Urinary bladder (tissue), 3 donors: ENCODE measurements at regions not wholly inside any gene's neighbourhood (a gene's known extent, or its start where the extent isn't known, plus 50 kb on each side); places are given as distances from the start of the nearest gene placed in this dataset.
"Not testable (repeated sequence)": the region's sequence is repeated elsewhere in the genome, so short reads cannot be mapped to it uniquely, and the experiment has no call there.

Experiments used
- DNase-seq: peaks from one replicate; pipeline ENCODE4 v3.0.0-alpha.2; 2015; ENCODE audit errors: extremely low spot score
- H3K27ac ChIP-seq: one replicate; pipeline ENCODE4 v1.5.1; 2013; ENCODE audit warnings: low read depth, mild to moderate bottlenecking, moderate library complexity
- H3K36me3 ChIP-seq: one replicate; pipeline ENCODE4 v1.6.1; 2013; ENCODE audit warnings: mild to moderate bottlenecking, moderate library complexity; ENCODE audit not compliant: insufficient read depth
- H3K4me1 ChIP-seq: one replicate; pipeline ENCODE4 v1.6.1; 2013; ENCODE audit warnings: mild to moderate bottlenecking, moderate library complexity; ENCODE audit not compliant: insufficient read depth
- H3K4me3 ChIP-seq: one replicate; pipeline ENCODE4 v1.5.1; 2013; ENCODE audit warnings: low read depth, low read length
- WGBS: extraction: QIAGEN DNeasy Blood & Tissue Kit; methylation state at CpG from one replicate; pipeline ENCODE4 v1.1.7; 2013; 5-methylcytosine and 5-hydroxymethylcytosine counted together
- donor health status: healthy with polysubstance abuse.
- donor health status: healthy.

- WGBS = 74% methylated on average over 3 of the region's 3 CpGs
- H3K27ac ChIP-seq = no peak overlapping the region
- no peaks in the 10 kb centered on the region for H3K36me3 ChIP-seq
- no peak overlapping the region for H3K4me3 ChIP-seq
- H3K4me1 ChIP-seq = no peaks in the 10 kb centered on the region
- no peak for DNase-seq
These were observed 99.9 kb upstream of the MYLIP start for GRCh38 chr6:16028966-16029365.

DNA sequence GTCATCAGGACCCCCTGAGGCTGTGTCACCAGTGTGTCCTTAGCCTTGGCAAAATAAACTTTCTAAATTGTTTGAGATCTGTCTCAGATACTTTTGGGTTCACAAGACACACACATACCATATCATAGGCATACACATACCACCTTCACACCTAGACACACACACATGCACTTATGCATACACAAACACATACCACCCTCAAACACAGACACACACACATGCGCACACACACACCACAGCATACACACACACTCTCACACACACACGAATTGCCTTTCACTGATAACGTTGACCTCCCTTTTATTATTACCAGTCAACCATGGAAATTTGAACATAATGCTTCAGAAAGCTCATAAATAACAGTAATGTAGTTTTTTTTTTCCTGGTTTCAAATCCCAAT, 108.6 kb upstream of the MYLIP start:
- DNase-seq = no peak
- no peak overlapping the region for H3K27ac ChIP-seq
- H3K4me1 ChIP-seq = no peaks in the 10 kb centered on the region
- no peaks in the 10 kb centered on the region for H3K36me3 ChIP-seq
- no peak overlapping the region for H3K4me3 ChIP-seq
- WGBS = 86% methylated on average over 3 of the region's 3 CpGs

DNA sequence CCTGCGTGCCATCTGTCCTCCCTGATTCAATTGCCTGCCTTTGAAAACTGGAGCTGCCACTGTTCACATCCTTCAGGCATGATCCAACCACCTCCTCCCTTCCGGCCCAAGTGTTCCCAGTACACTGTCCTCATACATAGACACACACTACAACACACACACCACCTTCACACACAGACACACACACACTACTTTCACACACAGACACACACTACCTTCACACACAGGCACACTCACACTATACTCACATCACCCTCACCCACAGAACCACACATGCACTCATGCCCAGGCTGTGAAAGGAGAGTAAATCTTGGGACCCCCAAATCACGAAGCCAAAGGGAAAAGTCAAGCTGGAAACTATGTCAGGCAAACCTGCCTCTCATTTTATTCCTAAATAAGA, 109.4 kb upstream of the MYLIP start:
- WGBS = 90% methylated on average over 3 of the region's 3 CpGs
- H3K4me1 ChIP-seq = no peaks in the 10 kb centered on the region

DNA sequence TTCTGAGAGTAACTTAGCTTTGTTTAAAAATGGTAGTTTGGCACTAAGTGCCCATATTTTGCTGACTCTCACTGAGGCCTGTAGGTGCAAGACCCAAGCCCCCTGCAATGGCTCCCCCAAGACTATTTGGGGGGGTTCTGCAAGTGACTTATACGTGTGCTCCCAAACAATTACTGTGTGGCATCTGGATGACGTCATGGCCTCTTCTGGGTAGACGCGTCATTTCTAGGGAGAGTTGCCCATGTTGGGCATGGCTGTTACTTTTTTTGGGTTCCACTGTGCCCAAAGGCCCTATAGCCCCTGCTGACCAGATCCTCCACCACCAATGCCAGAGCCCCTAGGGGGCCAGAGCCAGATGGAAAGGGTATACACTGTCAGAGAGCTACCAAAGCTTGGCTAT, 110.3 kb upstream of the MYLIP start:
- WGBS = 94% methylated on average over 4 of the region's 4 CpGs
- no peaks in the 10 kb centered on the region for H3K36me3 ChIP-seq
- H3K27ac ChIP-seq = no peak overlapping the region
- no peaks in the 10 kb centered on the region for H3K4me1 ChIP-seq
- no peak overlapping the region for H3K4me3 ChIP-seq
- no peak for DNase-seq

More for the DNA sequence above, 109.4 kb upstream of the MYLIP start:
- H3K36me3 ChIP-seq = no peaks in the 10 kb centered on the region
- no peak overlapping the region for H3K4me3 ChIP-seq
- no peak for DNase-seq
- H3K27ac ChIP-seq = no peak overlapping the region

DNA sequence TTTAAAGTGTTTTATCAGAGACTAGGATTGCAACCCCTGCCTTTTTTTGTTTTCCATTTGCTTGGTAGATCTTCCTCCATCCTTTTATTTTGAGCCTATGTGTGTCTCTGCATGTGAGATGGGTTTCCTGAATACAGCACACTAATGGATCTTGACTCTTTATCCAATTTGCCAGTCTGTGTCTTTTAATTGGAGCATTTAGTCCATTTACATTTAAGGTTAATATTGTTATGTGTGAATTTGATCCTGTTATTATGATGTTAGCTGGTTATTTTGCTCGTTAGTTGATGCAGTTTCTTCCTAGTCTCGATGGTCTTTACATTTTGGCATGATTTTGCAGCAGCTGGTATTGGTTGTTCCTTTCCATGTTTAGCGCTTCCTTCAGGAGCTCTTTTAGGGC, 114.6 kb upstream of the MYLIP start:
- H3K4me3 ChIP-seq, H3K36me3 ChIP-seq, DNase-seq, H3K4me1 ChIP-seq, H3K27ac ChIP-seq: not testable (repeated sequence)
- 94% methylated on average over 2 of the region's 3 CpGs for WGBS

GRCh38 chr6:16007146-16007545, 121.7 kb upstream of the MYLIP start:
- Histone ChIP-seq H3K4me3 (no peak overlapping the region), H3K4me1 (no peaks in the 10 kb centered on the region), H3K36me3 (peaks cover 1% of the 10 kb centered on the region), H3K27ac (no peak overlapping the region)
- DNase-seq = no peak
- WGBS = 77% methylated on average over 3 of the region's 3 CpGs

DNA sequence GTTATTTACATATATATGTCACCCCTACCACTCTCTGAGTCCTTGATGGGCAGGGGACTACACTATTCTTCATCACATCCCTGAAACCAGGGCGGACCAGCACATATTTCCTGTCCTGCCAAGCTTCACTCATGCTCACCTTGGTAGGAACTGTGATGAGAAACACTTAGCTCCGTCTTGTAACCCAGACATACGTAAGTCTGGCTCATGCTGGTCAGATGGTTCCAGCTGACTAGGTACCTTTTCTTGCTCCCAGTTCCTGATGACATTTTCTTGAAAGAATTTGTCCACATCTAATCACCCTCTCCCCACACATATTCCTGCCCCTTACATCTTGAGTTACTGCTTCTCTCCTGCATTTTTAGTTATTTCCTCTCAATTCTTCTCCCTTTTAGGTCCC, 122.2 kb upstream of the MYLIP start:
- Histone ChIP-seq H3K36me3 (peaks cover 1% of the 10 kb centered on the region), H3K27ac (no peak overlapping the region), H3K4me1 (no peaks in the 10 kb centered on the region), H3K4me3 (no peak overlapping the region)
- 89% methylated on average over 3 of the region's 3 CpGs for WGBS
- DNase-seq = no peak

GRCh38 chr6:16004934-16005679, 123.8 kb upstream of the MYLIP start:
- no peak overlapping the region for H3K4me3 ChIP-seq

DNA sequence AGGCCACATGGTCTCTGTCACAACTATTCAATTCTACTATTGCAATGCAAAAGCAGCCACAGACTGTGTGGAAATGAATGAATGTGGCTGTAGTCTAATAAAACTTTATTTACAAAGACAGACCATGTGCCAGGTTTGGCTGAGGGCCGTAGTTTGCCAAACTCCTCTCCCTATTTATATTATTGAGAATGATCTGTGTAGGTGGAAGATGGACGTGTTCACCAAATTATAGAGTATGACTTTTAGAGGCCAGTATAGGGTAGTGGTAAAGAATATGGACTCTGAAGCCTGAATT, 125.7 kb upstream of the MYLIP start:
- Histone ChIP-seq H3K4me1 (no peaks in the 10 kb centered on the region), H3K36me3 (peaks cover 1% of the 10 kb centered on the region), H3K4me3 (no peak overlapping the region), H3K27ac (no peak overlapping the region)
- DNase-seq = no peak
- WGBS = 95% methylated on average over 2 of the region's 2 CpGs

More at GRCh38 chr6:16004934-16005679, 123.8 kb upstream of the MYLIP start:
- H3K27ac ChIP-seq = no peak overlapping the region
- 71% methylated on average over 5 of the region's 5 CpGs for WGBS
- peaks cover 1% of the 10 kb centered on the region for H3K36me3 ChIP-seq
- H3K4me1 ChIP-seq = no peaks in the 10 kb centered on the region
- DNase-seq = no peak

GRCh38 chr6:16002332-16003196, 126.3 kb upstream of the MYLIP start:
- Histone ChIP-seq H3K36me3 (peaks cover 1% of the 10 kb centered on the region), H3K4me3 (no peak overlapping the region), H3K27ac (no peak overlapping the region), H3K4me1 (no peaks in the 10 kb centered on the region)
- no peak for DNase-seq
- 93% methylated on average over 14 of the region's 14 CpGs for WGBS

DNA sequence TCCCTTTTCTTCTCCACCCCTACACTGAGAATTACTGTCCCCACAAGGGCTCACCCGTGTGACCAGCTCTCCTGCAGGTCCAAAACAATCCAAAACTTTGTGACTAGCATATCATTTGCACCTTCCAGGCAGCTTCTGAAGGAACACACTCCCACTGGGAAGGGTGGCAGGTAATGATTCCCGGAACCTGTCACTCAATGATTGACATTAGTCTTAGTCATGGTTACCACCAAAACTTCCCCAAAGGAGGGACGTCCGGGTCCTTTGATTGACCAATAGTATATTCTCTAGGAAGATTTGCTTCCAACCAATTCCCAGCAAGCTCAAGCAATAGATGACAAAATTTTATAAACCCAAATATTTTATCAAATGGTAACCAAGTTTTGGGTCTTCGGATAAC, 127.7 kb upstream of the MYLIP start:
- Histone ChIP-seq H3K4me3 (no peak overlapping the region), H3K27ac (no peak overlapping the region), H3K4me1 (no peaks in the 10 kb centered on the region), H3K36me3 (no peaks in the 10 kb centered on the region)
- no peak for DNase-seq
- 86% methylated on average over 5 of the region's 5 CpGs for WGBS

GRCh38 chr6:15999201-15999600, 129.7 kb upstream of the MYLIP start:
- no peaks in the 10 kb centered on the region for H3K4me1 ChIP-seq
- H3K4me3 ChIP-seq = no peak overlapping the region
- no peaks in the 10 kb centered on the region for H3K36me3 ChIP-seq
- 90% methylated on average over 4 of the region's 4 CpGs for WGBS
- no peak for DNase-seq
- no peak overlapping the region for H3K27ac ChIP-seq

DNA sequence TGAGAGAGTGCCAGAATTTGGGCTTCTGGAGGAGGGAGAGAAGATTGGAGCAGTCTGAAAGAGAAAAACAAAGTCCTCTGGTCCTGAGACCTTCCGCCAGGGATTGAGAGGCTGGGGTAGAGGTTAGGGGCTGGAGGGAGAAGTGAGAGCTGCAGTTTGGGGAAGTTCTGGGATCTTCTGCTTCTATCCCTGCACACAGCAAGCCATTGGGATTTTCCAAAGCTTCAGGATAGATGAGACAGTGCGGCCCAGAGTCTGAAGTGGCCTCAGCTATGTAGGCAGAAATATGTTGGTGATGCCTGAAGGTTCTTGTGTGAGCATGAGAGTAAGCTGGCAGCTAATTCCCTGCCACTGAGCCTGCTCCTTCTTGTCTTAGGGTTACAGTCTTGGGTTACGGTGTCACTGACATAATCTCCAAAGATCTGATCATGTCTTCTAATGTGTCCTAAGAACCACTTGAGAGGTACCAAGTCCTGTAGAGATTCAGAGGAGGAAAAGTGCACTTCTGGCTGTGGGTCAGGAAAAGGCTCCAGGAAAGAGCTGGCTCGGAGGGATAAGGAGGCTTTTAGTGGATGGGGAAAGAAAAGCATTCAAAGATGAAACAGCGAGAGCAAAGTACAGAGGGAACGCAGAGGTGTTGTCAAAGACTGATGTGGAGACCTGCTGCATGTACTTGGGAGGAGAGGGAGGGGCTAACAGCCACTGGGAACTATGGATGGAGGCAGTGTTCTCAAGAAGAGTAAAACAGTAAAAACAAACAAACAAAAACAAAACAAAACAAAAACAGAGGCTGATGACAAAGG, 131.1 kb upstream of the MYLIP start:
- H3K4me1 ChIP-seq = no peaks in the 10 kb centered on the region
- WGBS = 53% methylated on average over 6 of the region's 6 CpGs
- no peak overlapping the region for H3K4me3 ChIP-seq
- no peak for DNase-seq
- no peak overlapping the region for H3K27ac ChIP-seq
- H3K36me3 ChIP-seq = no peaks in the 10 kb centered on the region

DNA sequence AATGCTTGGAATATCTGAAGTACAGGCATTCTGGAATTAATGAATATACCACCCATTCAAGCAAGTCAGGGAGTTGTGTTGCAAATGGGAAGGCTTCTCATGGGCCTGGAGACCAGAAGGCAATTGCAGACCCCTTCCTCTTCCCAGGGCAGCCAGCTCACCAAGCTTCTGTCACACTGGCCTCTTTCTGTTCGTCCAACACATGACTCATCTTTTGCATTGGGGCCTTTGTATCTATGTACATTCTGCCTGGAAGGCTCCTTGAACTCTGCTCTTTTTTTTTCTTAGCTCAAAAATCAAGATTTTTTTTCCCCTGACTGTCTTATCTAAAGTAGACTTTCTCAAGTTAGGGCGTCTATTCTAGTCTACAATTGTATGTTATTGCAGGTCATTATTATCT, 132.9 kb upstream of the MYLIP start:
- Histone ChIP-seq H3K27ac (no peak overlapping the region), H3K36me3 (no peaks in the 10 kb centered on the region), H3K4me1 (no peaks in the 10 kb centered on the region), H3K4me3 (no peak overlapping the region)
- WGBS = 67% methylated on average over 2 of the region's 2 CpGs
- no peak for DNase-seq
